HepG2 (cell line): ENCODE measurements at regions not wholly inside any gene's neighbourhood (a gene's known extent, or its start where the extent isn't known, plus 50 kb on each side); places are given as distances from the start of the nearest gene placed in this dataset.

Experiments
- ATF7 ChIP-seq, 2 experiments: fragments of 450-650 bp in 1 of 2; sonication (generic) in 1 of 2; formaldehyde crosslinking in 1 of 2; IDR thresholded peaks; 2 replicates each; pipeline versions ENCODE4 v1.4.0 to v1.6.1; 2016 to 2020; ENCODE audit warnings: antibody characterized with exemption in 1 of 2, mild to moderate bottlenecking in 1 of 2, missing genetic modification reagents in 1 of 2
- EZH2 ChIP-seq: conservative IDR thresholded peaks from 2 replicates; pipeline ENCODE4 v1.6.1; 2012; ENCODE audit warnings: mild to moderate bottlenecking, low read depth, low read length, moderate library complexity
- ZNF274 ChIP-seq: sonication (generic); formaldehyde crosslinking; IDR thresholded peaks from 2 replicates; pipeline ENCODE4 v1.5.1; 2020; ENCODE audit warnings: mild to moderate bottlenecking, missing genetic modification reagents

GRCh38 chr7:118580743-118581382 is 356.4 kb downstream of the ANKRD7 start:
- TF ChIP-seq EZH2, result no peak
- no peak for TF ChIP-seq ATF7 (IDR thresholded peaks at IDR 0.05)
- TF ChIP-seq ATF7 (CRISPR knock-in tag; IDR thresholded peaks at IDR 0.05), result no peak
- no peak for TF ChIP-seq ZNF274 (CRISPR knock-in tag)
